ENCODE measurements at regions not wholly inside any gene's neighbourhood (a gene's known extent, or its start where the extent isn't known, plus 50 kb on each side); places are given as distances from the start of the nearest gene placed in this dataset.

GRCh38 chr17:17416400-17417360 is 60.1 kb upstream of the MED9 start (continued):
- peak; percentile 63 for TF ChIP-seq YEATS4 (CRISPR knock-in tag; IDR thresholded peaks at IDR 0.05; ENCODE audit: borderline replicate concordance)
- TF ChIP-seq CSRNP1 (CRISPR knock-in tag; IDR thresholded peaks at IDR 0.05): no peak
- TF ChIP-seq MED8 (CRISPR knock-in tag; IDR thresholded peaks at IDR 0.05; ENCODE audit: insufficient replicate concordance): no peak
- no peak for TF ChIP-seq ETV6 (CRISPR knock-in tag; conservative IDR thresholded peaks at IDR 0.05)
- TF ChIP-seq, protein P1, sequence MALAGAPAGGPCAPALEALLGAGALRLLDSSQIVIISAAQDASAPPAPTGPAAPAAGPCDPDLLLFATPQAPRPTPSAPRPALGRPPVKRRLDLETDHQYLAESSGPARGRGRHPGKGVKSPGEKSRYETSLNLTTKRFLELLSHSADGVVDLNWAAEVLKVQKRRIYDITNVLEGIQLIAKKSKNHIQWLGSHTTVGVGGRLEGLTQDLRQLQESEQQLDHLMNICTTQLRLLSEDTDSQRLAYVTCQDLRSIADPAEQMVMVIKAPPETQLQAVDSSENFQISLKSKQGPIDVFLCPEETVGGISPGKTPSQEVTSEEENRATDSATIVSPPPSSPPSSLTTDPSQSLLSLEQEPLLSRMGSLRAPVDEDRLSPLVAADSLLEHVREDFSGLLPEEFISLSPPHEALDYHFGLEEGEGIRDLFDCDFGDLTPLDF (CRISPR knock-in tag; IDR thresholded peaks at IDR 0.05): no peak
- no peak for TF ChIP-seq KLF15 (CRISPR knock-in tag; IDR thresholded peaks at IDR 0.05; ENCODE audit: borderline replicate concordance)
- peak; percentile 53; the same call in 1 of the 2 replicates for TF ChIP-seq ESRRA (CRISPR knock-in tag; IDR thresholded peaks at IDR 0.05; ENCODE audit: low read depth)
- TF ChIP-seq, protein P2, sequence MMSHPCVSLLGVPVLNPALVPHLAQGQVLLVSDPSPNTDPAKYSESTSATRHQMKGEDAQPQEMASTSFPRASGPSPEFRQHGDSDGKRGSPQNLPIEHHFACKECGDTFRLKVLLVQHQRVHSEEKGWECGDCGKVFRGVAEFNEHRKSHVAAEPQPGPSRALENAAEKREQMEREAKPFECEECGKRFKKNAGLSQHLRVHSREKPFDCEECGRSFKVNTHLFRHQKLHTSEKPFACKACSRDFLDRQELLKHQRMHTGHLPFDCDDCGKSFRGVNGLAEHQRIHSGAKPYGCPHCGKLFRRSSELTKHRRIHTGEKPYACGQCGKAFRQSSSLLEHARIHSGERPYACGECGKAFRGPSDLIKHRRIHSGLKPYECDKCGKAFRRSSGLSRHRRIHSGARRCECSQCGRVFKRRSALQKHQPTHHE (CRISPR knock-in tag; IDR thresholded peaks at IDR 0.05; ENCODE audit: borderline replicate concordance): no peak
- TF ChIP-seq, protein P3, sequence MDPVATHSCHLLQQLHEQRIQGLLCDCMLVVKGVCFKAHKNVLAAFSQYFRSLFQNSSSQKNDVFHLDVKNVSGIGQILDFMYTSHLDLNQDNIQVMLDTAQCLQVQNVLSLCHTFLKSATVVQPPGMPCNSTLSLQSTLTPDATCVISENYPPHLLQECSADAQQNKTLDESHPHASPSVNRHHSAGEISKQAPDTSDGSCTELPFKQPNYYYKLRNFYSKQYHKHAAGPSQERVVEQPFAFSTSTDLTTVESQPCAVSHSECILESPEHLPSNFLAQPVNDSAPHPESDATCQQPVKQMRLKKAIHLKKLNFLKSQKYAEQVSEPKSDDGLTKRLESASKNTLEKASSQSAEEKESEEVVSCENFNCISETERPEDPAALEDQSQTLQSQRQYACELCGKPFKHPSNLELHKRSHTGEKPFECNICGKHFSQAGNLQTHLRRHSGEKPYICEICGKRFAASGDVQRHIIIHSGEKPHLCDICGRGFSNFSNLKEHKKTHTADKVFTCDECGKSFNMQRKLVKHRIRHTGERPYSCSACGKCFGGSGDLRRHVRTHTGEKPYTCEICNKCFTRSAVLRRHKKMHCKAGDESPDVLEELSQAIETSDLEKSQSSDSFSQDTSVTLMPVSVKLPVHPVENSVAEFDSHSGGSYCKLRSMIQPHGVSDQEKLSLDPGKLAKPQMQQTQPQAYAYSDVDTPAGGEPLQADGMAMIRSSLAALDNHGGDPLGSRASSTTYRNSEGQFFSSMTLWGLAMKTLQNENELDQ (CRISPR knock-in tag; IDR thresholded peaks at IDR 0.05; ENCODE audit: borderline replicate concordance): no peak
- TF ChIP-seq, protein P4, sequence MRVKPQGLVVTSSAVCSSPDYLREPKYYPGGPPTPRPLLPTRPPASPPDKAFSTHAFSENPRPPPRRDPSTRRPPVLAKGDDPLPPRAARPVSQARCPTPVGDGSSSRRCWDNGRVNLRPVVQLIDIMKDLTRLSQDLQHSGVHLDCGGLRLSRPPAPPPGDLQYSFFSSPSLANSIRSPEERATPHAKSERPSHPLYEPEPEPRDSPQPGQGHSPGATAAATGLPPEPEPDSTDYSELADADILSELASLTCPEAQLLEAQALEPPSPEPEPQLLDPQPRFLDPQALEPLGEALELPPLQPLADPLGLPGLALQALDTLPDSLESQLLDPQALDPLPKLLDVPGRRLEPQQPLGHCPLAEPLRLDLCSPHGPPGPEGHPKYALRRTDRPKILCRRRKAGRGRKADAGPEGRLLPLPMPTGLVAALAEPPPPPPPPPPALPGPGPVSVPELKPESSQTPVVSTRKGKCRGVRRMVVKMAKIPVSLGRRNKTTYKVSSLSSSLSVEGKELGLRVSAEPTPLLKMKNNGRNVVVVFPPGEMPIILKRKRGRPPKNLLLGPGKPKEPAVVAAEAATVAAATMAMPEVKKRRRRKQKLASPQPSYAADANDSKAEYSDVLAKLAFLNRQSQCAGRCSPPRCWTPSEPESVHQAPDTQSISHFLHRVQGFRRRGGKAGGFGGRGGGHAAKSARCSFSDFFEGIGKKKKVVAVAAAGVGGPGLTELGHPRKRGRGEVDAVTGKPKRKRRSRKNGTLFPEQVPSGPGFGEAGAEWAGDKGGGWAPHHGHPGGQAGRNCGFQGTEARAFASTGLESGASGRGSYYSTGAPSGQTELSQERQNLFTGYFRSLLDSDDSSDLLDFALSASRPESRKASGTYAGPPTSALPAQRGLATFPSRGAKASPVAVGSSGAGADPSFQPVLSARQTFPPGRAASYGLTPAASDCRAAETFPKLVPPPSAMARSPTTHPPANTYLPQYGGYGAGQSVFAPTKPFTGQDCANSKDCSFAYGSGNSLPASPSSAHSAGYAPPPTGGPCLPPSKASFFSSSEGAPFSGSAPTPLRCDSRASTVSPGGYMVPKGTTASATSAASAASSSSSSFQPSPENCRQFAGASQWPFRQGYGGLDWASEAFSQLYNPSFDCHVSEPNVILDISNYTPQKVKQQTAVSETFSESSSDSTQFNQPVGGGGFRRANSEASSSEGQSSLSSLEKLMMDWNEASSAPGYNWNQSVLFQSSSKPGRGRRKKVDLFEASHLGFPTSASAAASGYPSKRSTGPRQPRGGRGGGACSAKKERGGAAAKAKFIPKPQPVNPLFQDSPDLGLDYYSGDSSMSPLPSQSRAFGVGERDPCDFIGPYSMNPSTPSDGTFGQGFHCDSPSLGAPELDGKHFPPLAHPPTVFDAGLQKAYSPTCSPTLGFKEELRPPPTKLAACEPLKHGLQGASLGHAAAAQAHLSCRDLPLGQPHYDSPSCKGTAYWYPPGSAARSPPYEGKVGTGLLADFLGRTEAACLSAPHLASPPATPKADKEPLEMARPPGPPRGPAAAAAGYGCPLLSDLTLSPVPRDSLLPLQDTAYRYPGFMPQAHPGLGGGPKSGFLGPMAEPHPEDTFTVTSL (CRISPR knock-in tag; IDR thresholded peaks at IDR 0.05; ENCODE audit: borderline replicate concordance): no peak
- 0 out of 2 replicates have a peak, but pooled peaks have one; percentile 51 for TF ChIP-seq ZNF605 (CRISPR knock-in tag; IDR thresholded peaks at IDR 0.05)
- no peak for TF ChIP-seq TOPORS (CRISPR knock-in tag; IDR thresholded peaks at IDR 0.05)
- TF ChIP-seq CCDC6 (CRISPR knock-in tag; IDR thresholded peaks at IDR 0.05): 0 out of 2 replicates have a peak, but pooled peaks have one; percentile 40
